ENCODE measurements at regions not wholly inside any gene's neighbourhood (a gene's known extent, or its start where the extent isn't known, plus 50 kb on each side); places are given as distances from the start of the nearest gene placed in this dataset.
A peak's percentile ranks its signal among the peaks of the same experiment; 100 is the strongest.

GRCh38 chr2:155815851-155816250, 516.7 kb downstream of the NR4A2 start:
- TF ChIP-seq, protein P1, sequence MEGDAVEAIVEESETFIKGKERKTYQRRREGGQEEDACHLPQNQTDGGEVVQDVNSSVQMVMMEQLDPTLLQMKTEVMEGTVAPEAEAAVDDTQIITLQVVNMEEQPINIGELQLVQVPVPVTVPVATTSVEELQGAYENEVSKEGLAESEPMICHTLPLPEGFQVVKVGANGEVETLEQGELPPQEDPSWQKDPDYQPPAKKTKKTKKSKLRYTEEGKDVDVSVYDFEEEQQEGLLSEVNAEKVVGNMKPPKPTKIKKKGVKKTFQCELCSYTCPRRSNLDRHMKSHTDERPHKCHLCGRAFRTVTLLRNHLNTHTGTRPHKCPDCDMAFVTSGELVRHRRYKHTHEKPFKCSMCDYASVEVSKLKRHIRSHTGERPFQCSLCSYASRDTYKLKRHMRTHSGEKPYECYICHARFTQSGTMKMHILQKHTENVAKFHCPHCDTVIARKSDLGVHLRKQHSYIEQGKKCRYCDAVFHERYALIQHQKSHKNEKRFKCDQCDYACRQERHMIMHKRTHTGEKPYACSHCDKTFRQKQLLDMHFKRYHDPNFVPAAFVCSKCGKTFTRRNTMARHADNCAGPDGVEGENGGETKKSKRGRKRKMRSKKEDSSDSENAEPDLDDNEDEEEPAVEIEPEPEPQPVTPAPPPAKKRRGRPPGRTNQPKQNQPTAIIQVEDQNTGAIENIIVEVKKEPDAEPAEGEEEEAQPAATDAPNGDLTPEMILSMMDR (conservative IDR thresholded peaks at IDR 0.05; ENCODE audit: low read length) = peak; percentile 72
- no peak for TF ChIP-seq EZH2phosphoT487 (IDR thresholded peaks at IDR 0.05; ENCODE audit: borderline replicate concordance, low read depth, low read length)
